ENCODE measurements at regions not wholly inside any gene's neighbourhood (a gene's known extent, or its start where the extent isn't known, plus 50 kb on each side); places are given as distances from the start of the nearest gene placed in this dataset.

DNA sequence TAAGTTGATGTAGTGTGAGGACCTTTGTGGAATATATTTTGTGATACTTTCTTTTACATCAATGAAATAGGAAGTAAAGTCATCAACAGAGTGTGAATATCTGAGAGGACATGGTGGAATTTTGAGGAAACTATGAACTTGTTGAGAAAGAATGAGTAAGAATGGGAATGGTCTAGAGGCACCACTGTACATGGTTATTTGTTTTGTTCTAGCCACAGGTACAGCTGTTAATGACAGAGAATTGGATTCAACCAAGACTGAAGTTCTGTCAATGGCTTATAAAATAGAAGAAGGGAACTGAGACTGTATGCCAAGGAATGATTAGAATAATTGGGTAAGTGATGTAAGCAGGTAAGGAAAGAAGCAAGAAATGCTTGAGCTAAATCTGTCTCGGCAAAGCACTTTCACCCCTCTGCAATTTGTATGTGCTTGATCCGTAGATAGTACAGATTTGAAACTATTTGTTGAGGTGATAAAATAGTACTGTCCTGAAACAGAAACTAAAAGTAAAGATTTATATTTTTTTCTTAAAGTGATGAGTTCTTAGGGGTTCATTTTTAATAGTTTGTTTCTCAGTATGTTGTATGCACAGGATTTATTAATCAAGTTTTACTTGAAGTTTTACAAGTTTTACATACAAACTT, 468.8 kb upstream of the SMC2 start:
- 95% methylated on average over 2 of the region's 2 CpGs; no CpG with 5 or more reads in 1 of the 2 experiments for WGBS, 2 experiments (ENCODE audit: extremely low coverage in 1 of 2, insufficient coverage in 1 of 2, insufficient read length in 1 of 2, insufficient replicate concordance in 2 of 2, low coverage in 1 of 2, low lambda C conversion rate in 2 of 2, missing lambda C conversion rate in 1 of 2)
- Histone ChIP-seq H2BK20ac (ENCODE audit: low read length) (no peak overlapping the region), H3K23ac (ENCODE audit: insufficient read length) (no peak overlapping the region), H2BK120ac (replicated peaks; ENCODE audit: low read depth, low read length) (no peak overlapping the region), H3K4ac (replicated peaks; ENCODE audit: insufficient read length, low read depth, low read length) (no peak overlapping the region), H3K9me3 (ENCODE audit: insufficient read depth in 2 of 2, low read depth in 1 of 2, low read length in 1 of 2) (no peaks in the 10 kb centered on the region), H2BK15ac (ENCODE audit: low read length) (no peak overlapping the region), H2BK5ac (ENCODE audit: low read depth, low read length) (no peak overlapping the region), H3K36me3 (ENCODE audit: control insufficient read depth in 2 of 4, insufficient read depth in 4 of 4, low read length in 3 of 4) (no peaks in the 10 kb centered on the region), H3K18ac (ENCODE audit: extremely low read depth, low read length) (no peak overlapping the region), H3K27me3 (replicated peaks in 1 of 4; ENCODE audit: control insufficient read depth in 3 of 4, extremely low read depth in 1 of 4, insufficient read depth in 3 of 4, low read length in 3 of 4) (no peaks in the 10 kb centered on the region), H3K79me1 (ENCODE audit: low read depth, low read length) (no peaks in the 10 kb centered on the region), H3K4me2 (ENCODE audit: insufficient read depth in 1 of 2, low read depth in 2 of 2, low read length in 2 of 2) (no peak overlapping the region), H2AK5ac (ENCODE audit: low read depth, low read length) (no peak overlapping the region), H2BK12ac (ENCODE audit: low read depth, low read length) (no peak overlapping the region), H3K23me2 (ENCODE audit: low read depth, low read length) (no peaks in the 10 kb centered on the region; the same call in 1 of the 2 replicates), H4K91ac (replicated peaks; ENCODE audit: insufficient read length, low read length) (no peak overlapping the region), H3K79me2 (ENCODE audit: control insufficient read depth in 1 of 2, insufficient read depth in 2 of 2, low read length in 2 of 2) (no peaks in the 10 kb centered on the region), H3K14ac (ENCODE audit: insufficient read length) (no peak overlapping the region), H3K56ac (replicated peaks; ENCODE audit: insufficient read length, low read depth, low read length) (no peak overlapping the region), H3K4me3 (ENCODE audit: extremely low read depth in 1 of 4, insufficient read depth in 2 of 4, low read depth in 3 of 4, low read length in 4 of 4) (no peak overlapping the region), H4K5ac (ENCODE audit: insufficient read length, low read depth, low read length) (no peak overlapping the region), H2AFZ (ENCODE audit: low read length) (no peak overlapping the region), H3K9ac (replicated peaks in 1 of 4; ENCODE audit: extremely low read depth in 1 of 4, low read depth in 3 of 4, low read length in 3 of 4) (no peak overlapping the region), H3K27ac (ENCODE audit: low read depth, low read length) (no peak overlapping the region), H4K20me1 (replicated peaks in 1 of 2; ENCODE audit: control insufficient read depth in 1 of 2, insufficient read depth in 2 of 2, low read length in 2 of 2) (no peaks in the 10 kb centered on the region), H4K8ac (ENCODE audit: extremely low read depth, insufficient read depth, low read length) (no peak overlapping the region), H3K4me1 (replicated peaks in 1 of 4; ENCODE audit: control insufficient read depth in 3 of 4, insufficient read depth in 4 of 4, low read length in 3 of 4) (no peaks in the 10 kb centered on the region)
- DNase-seq (ENCODE audit: low read depth in 1 of 2, low spot score in 2 of 2): no peak
- TF ChIP-seq FOSL1 (IDR thresholded peaks at IDR 0.05; ENCODE audit: insufficient read depth, low read depth, low read length) (no peak), TAF1 (IDR thresholded peaks at IDR 0.05; ENCODE audit: low read depth, low read length) (no peak), RFX5 (IDR thresholded peaks at IDR 0.05; ENCODE audit: borderline replicate concordance, low read depth, low read length) (no peak), SUZ12 (IDR thresholded peaks at IDR 0.05; ENCODE audit: low read length) (no peak), BACH1 (IDR thresholded peaks at IDR 0.05; ENCODE audit: low read length) (no peak), CHD2 (IDR thresholded peaks at IDR 0.05; ENCODE audit: low read length) (no peak), SP1 (IDR thresholded peaks at IDR 0.05; ENCODE audit: low read depth, low read length) (no peak), TCF12 (IDR thresholded peaks at IDR 0.05; ENCODE audit: low read depth, low read length) (no peak), CHD1 (IDR thresholded peaks at IDR 0.05; ENCODE audit: low read depth, low read length) (no peak), ASH2L (IDR thresholded peaks at IDR 0.05; ENCODE audit: low read length) (no peak)
- TF ChIP-seq, protein P1, sequence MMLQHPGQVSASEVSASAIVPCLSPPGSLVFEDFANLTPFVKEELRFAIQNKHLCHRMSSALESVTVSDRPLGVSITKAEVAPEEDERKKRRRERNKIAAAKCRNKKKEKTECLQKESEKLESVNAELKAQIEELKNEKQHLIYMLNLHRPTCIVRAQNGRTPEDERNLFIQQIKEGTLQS (IDR thresholded peaks at IDR 0.05; ENCODE audit: insufficient read depth, low read depth, low read length): no peak
- TF ChIP-seq, protein P2, sequence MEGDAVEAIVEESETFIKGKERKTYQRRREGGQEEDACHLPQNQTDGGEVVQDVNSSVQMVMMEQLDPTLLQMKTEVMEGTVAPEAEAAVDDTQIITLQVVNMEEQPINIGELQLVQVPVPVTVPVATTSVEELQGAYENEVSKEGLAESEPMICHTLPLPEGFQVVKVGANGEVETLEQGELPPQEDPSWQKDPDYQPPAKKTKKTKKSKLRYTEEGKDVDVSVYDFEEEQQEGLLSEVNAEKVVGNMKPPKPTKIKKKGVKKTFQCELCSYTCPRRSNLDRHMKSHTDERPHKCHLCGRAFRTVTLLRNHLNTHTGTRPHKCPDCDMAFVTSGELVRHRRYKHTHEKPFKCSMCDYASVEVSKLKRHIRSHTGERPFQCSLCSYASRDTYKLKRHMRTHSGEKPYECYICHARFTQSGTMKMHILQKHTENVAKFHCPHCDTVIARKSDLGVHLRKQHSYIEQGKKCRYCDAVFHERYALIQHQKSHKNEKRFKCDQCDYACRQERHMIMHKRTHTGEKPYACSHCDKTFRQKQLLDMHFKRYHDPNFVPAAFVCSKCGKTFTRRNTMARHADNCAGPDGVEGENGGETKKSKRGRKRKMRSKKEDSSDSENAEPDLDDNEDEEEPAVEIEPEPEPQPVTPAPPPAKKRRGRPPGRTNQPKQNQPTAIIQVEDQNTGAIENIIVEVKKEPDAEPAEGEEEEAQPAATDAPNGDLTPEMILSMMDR (IDR thresholded peaks at IDR 0.05; ENCODE audit: control extremely low read depth in 1 of 3, insufficient read depth in 1 of 3, low read depth in 1 of 3, low read length in 3 of 3): no peak
- CTCF ChIA-PET (ENCODE audit: partially characterized antibody): no interaction called here
- POLR2A ChIA-PET (ENCODE audit: partially characterized antibody): no interaction called here
- FAIRE-seq: no peak
